H1 (cell line): ENCODE measurements at regions not wholly inside any gene's neighbourhood (a gene's known extent, or its start where the extent isn't known, plus 50 kb on each side); places are given as distances from the start of the nearest gene placed in this dataset.

Source experiments
- BACH1 ChIP-seq: IDR thresholded peaks from 2 replicates; pipeline ENCODE4 v1.6.1; 2012; ENCODE audit warnings: low read length, improper control_type of control experiment
- EZH2 ChIP-seq: fragments of 200-600 bp; sonication (generic); IDR thresholded peaks from 2 replicates; pipeline ENCODE4 v1.7.1; 2012; ENCODE audit warnings: low read depth, mild to moderate bottlenecking, moderate library complexity, low read length, inconsistent platforms; ENCODE audit not compliant: severe bottlenecking
- TF ChIP-seq, protein P1 (sequence below): IDR thresholded peaks from 2 replicates; pipeline ENCODE4 v1.6.1; 2011; ENCODE audit warnings: low read length, improper control_type of control experiment
- TF ChIP-seq, protein P2 (sequence below): IDR thresholded peaks from 2 replicates; pipeline ENCODE4 v1.6.1; 2012; ENCODE audit warnings: low read length, inconsistent platforms

DNA sequence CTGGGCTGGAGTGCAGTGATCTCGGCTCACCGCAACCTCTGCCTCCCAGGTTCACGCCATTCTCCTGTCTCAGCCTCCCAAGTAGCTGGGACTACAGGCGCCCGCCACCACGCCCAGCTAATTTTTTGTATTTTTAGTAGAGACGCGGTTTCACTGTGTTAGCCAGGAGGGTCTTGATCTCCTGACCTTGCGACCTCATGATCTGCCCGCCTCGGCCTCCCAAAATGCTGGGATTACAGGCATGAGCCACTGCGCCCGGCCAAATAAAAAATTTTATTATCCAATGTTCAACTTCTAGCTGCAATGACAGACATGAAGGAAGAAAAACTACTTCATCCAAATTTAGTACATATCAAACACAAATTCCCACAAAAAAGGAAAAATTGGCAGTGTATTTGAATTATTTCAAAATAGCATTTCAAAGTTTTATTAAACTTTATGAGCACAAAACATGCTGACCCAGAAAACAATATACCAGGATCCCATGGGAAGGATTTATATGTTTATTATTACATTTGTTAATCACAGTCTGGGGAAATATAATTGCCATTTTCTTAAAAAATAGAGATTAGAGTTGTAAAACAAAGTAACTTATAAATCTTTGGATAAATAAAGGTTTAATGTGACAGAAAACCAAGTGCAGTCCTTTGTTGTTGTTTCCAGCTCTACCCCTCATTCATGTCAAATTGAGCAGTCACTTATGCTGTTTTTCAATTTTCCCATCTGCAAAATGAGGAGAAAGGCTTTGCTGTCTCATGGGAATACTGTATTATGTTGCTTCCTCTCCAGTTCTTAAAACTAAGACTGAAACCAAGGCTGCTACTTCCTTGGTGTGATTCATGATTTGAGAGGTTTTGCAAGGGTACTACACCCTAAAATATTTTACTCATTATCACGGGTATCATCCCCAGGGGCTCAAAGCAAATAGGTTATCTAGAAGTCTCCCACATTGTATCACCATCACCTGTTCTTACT, 155.2 kb upstream of the AVPR1A start (continued):
- TF ChIP-seq, protein P1, sequence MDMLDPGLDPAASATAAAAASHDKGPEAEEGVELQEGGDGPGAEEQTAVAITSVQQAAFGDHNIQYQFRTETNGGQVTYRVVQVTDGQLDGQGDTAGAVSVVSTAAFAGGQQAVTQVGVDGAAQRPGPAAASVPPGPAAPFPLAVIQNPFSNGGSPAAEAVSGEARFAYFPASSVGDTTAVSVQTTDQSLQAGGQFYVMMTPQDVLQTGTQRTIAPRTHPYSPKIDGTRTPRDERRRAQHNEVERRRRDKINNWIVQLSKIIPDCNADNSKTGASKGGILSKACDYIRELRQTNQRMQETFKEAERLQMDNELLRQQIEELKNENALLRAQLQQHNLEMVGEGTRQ, result no peak
- TF ChIP-seq EZH2 (no peak), BACH1 (no peak)
- TF ChIP-seq, protein P2, sequence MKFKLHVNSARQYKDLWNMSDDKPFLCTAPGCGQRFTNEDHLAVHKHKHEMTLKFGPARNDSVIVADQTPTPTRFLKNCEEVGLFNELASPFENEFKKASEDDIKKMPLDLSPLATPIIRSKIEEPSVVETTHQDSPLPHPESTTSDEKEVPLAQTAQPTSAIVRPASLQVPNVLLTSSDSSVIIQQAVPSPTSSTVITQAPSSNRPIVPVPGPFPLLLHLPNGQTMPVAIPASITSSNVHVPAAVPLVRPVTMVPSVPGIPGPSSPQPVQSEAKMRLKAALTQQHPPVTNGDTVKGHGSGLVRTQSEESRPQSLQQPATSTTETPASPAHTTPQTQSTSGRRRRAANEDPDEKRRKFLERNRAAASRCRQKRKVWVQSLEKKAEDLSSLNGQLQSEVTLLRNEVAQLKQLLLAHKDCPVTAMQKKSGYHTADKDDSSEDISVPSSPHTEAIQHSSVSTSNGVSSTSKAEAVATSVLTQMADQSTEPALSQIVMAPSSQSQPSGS, result no peak
- TF ChIP-seq, all 59 proteins: peak for 0
